ENCODE measurements at regions not wholly inside any gene's neighbourhood (a gene's known extent, or its start where the extent isn't known, plus 50 kb on each side); places are given as distances from the start of the nearest gene placed in this dataset.

GRCh38 chr13:66069570-66069969, 1160.6 kb downstream of the PCDH9 start:
- no peak for DNase-seq

- DNase-seq = no peak
Observed at GRCh38 chr13:66068683-66069082, 1161.5 kb downstream of the PCDH9 start.

- DNase-seq = no peak
Observed at GRCh38 chr13:66048888-66049287, 1181.2 kb downstream of the PCDH9 start.

- no peak for DNase-seq
Observed at GRCh38 chr13:66040506-66040905, 1189.6 kb downstream of the PCDH9 start.

GRCh38 chr13:66037096-66037495, 1193.0 kb downstream of the PCDH9 start:
- no peak for DNase-seq

- DNase-seq = no peak
Observed at GRCh38 chr13:66036636-66037035, 1193.5 kb downstream of the PCDH9 start.

GRCh38 chr13:66036024-66036614, 1194.0 kb downstream of the PCDH9 start:
- no peak for DNase-seq

- no peak for DNase-seq
Observed at GRCh38 chr13:66033924-66034323, 1196.2 kb downstream of the PCDH9 start.

GRCh38 chr13:66021846-66022245, 1208.3 kb downstream of the PCDH9 start:
- no peak for DNase-seq

GRCh38 chr13:66014771-66015170, 1215.4 kb downstream of the PCDH9 start:
- no peak for DNase-seq

GRCh38 chr13:66009241-66009640, 1220.9 kb downstream of the PCDH9 start:
- DNase-seq = no peak

- no peak for DNase-seq
Observed at GRCh38 chr13:66003558-66003957, 1226.6 kb downstream of the PCDH9 start.

- DNase-seq = no peak
Observed at GRCh38 chr13:66001140-66001539, 1229.0 kb downstream of the PCDH9 start.

- DNase-seq = no peak
Observed at GRCh38 chr13:65999411-65999810, 1230.7 kb downstream of the PCDH9 start.

GRCh38 chr13:65990684-65991083, 1239.5 kb downstream of the PCDH9 start:
- no peak for DNase-seq

GRCh38 chr13:65985612-65986011, 1244.5 kb downstream of the PCDH9 start:
- no peak for DNase-seq

GRCh38 chr13:65977525-65977924, 1252.6 kb downstream of the PCDH9 start:
- no peak for DNase-seq

- DNase-seq = no peak
Observed at GRCh38 chr13:65971541-65971940, 1258.6 kb downstream of the PCDH9 start.

GRCh38 chr13:65966991-65967451, 1263.1 kb downstream of the PCDH9 start:
- DNase-seq = no peak

- DNase-seq = no peak
Observed at GRCh38 chr13:65965501-65965900, 1264.6 kb downstream of the PCDH9 start.

GRCh38 chr13:65964672-65965071, 1265.5 kb downstream of the PCDH9 start:
- DNase-seq = no peak

- peak; percentile 21 for DNase-seq
Observed at GRCh38 chr13:65959305-65959704, 1270.8 kb downstream of the PCDH9 start.

- DNase-seq = no peak
Observed at GRCh38 chr13:65946387-65946786, 1283.7 kb downstream of the PCDH9 start.

GRCh38 chr13:65943708-65944107, 1286.4 kb downstream of the PCDH9 start:
- no peak for DNase-seq

GRCh38 chr13:65943024-65943423, 1287.1 kb downstream of the PCDH9 start:
- no peak for DNase-seq
